ENCODE measurements at regions not wholly inside any gene's neighbourhood (a gene's known extent, or its start where the extent isn't known, plus 50 kb on each side); places are given as distances from the start of the nearest gene placed in this dataset.

DNA sequence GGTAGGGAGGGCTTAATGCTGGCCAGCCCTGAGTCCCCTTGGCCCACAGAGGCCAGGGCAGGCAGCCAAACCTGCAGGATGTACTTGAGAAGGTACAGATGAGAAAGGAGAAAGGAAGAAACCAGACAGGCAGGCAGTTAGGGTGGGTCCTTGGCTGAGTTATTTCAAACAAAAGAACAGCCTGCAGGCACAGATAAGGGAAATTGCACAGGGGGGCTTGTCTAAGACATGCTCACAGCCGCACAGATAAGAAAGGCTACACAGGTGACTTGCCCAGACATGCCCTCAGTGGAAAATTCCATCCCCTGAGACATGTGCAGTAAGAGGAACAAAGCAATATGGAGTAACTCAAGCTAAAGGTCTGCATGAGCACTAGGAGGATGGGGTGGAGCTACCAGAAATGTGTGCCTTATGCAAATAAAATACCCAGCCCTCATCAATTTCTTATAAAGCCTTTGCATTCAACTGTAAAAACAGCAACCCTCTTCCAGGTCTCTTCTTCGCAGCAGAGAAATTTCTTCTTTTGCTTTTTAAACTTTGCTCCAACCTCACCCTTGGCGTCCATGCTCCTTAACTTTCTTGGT, 158.2 kb upstream of the RGS6 start:
- CTCF ChIA-PET = no interaction called here
- H3K27ac ChIP-seq (ENCODE audit: low read depth in 1 of 2, low read length in 2 of 2) = no peak overlapping the region
- H3K4me3 Mint-ChIP-seq = no peak overlapping the region

DNA sequence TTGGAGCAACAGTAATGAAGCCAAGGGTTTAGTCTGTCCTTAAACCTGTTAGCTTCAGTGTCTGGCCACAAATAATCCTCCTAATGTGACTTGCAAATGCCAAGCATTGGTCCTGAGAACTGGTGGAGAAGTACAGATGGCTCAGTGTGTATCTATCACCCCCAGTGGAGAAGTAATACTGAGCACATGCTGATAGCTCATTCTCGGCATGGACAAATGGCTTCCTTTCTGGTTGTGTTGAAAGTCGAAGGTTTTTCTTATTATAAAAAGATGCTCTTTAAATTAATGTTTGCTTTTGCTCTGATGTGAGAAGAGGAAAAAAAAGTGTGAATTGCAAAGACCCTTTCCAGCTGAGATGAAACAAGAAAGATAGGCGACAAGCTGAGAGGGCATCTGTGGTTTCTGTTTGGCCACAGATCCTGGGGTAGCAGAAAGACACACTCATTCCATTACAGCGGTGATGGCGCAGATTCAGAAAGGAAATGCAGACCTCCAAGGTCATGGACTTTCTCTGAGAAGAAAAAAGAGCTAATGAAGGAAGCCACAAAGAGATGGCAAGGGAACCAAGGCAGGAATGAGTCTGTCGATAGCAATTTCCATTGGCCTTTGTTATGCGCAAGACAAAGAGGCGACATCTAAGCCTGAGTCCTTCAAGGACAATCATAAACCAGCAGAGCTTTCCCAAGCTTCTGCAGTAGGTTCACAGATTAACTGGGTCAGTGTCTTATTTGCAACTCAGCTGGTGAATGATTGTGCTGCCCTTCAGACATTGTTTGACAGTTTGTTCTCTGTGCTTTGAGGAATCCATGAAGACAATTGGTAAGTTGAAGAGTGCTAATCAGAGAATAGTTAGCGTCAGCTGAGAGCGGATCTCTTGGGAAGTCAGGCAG, 155.5 kb upstream of the RGS6 start:
- CTCF ChIA-PET = no interaction called here
- Mint-ChIP-seq H3K27me3 (peaks cover 43% of the 10 kb centered on the region), H3K4me1 (ENCODE audit: low read depth) (no peaks in the 10 kb centered on the region), H3K4me3 (no peak overlapping the region), H3K27ac (no peak overlapping the region), H3K9me3 (peaks cover 9% of the 10 kb centered on the region), H3K36me3 (ENCODE audit: low read depth) (no peaks in the 10 kb centered on the region)
- DNase-seq (no peak), ATAC-seq (ENCODE audit: poor library complexity) (no peak)
- Histone ChIP-seq H3K4me3 (ENCODE audit: low read length) (no peak overlapping the region), H3K36me3 (ENCODE audit: insufficient read depth, low read length) (no peaks in the 10 kb centered on the region), H3K4me1 (ENCODE audit: insufficient read depth, low read length) (no peaks in the 10 kb centered on the region), H3K9me3 (ENCODE audit: control insufficient read depth in 1 of 2, insufficient read depth in 1 of 2, low read length in 2 of 2) (peaks cover 12 to 13% of the 10 kb centered on the region in 2 experiments), H3K27ac (ENCODE audit: low read depth in 1 of 2, low read length in 2 of 2) (no peak overlapping the region), H3K27me3 (ENCODE audit: control insufficient read depth in 1 of 2, insufficient read depth in 2 of 2, low read length in 2 of 2) (peaks cover 2 to 7% of the 10 kb centered on the region in 2 experiments)
- intact Hi-C loops (cut with DNase I, micrococcal nuclease) = no loop called here
- POLR2A ChIA-PET = no interaction called here
- TF ChIP-seq, protein P1, sequence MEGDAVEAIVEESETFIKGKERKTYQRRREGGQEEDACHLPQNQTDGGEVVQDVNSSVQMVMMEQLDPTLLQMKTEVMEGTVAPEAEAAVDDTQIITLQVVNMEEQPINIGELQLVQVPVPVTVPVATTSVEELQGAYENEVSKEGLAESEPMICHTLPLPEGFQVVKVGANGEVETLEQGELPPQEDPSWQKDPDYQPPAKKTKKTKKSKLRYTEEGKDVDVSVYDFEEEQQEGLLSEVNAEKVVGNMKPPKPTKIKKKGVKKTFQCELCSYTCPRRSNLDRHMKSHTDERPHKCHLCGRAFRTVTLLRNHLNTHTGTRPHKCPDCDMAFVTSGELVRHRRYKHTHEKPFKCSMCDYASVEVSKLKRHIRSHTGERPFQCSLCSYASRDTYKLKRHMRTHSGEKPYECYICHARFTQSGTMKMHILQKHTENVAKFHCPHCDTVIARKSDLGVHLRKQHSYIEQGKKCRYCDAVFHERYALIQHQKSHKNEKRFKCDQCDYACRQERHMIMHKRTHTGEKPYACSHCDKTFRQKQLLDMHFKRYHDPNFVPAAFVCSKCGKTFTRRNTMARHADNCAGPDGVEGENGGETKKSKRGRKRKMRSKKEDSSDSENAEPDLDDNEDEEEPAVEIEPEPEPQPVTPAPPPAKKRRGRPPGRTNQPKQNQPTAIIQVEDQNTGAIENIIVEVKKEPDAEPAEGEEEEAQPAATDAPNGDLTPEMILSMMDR (IDR thresholded peaks at IDR 0.05) = no peak

More for the DNA sequence above, 158.2 kb upstream of the RGS6 start:
- Histone ChIP-seq H3K4me1 (ENCODE audit: insufficient read depth, low read length) (no peaks in the 10 kb centered on the region), H3K4me3 (ENCODE audit: low read length) (no peak overlapping the region), H3K27me3 (ENCODE audit: control insufficient read depth in 1 of 2, insufficient read depth in 2 of 2, low read length in 2 of 2) (peaks cover 2 to 7% of the 10 kb centered on the region in 2 experiments), H3K9me3 (ENCODE audit: control insufficient read depth in 1 of 2, insufficient read depth in 1 of 2, low read length in 2 of 2) (peaks cover 12 to 13% of the 10 kb centered on the region in 2 experiments), H3K36me3 (ENCODE audit: insufficient read depth, low read length) (no peaks in the 10 kb centered on the region)
- intact Hi-C loops (cut with DNase I, micrococcal nuclease) = no loop called here
- POLR2A ChIA-PET = no interaction called here
- peaks cover 40% of the 10 kb centered on the region for H3K27me3 Mint-ChIP-seq
- no peak for ATAC-seq (ENCODE audit: poor library complexity)
- no peaks in the 10 kb centered on the region for H3K36me3 Mint-ChIP-seq (ENCODE audit: low read depth)
- TF ChIP-seq, protein P1 (IDR thresholded peaks at IDR 0.05) = no peak
- no peaks in the 10 kb centered on the region for H3K4me1 Mint-ChIP-seq (ENCODE audit: low read depth)
- DNase-seq = no peak
- peaks cover 9% of the 10 kb centered on the region for H3K9me3 Mint-ChIP-seq
- H3K27ac Mint-ChIP-seq = no peak overlapping the region

DNA sequence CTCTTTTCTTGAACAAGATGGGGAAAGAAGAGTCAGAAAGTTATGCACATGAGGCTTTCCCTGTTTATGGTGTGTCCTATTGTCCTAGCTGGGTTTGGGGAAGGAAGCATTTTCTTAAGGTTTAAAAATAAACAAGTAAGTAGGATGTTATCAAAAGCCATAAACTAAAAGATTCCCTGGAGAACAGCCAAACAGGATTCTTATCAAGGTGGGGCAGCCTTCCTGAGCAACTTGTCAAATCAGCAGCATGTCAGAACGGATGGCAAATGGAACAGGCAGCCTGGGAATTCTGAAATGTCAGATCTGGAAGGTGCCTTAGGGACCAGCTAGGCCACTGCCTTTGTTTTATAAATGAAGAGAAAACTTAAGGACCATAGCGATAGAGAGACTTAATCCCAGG, 152.2 kb upstream of the RGS6 start:
- no peak overlapping the region for H3K4me3 Mint-ChIP-seq
- CTCF ChIA-PET = interaction anchor here (1.1 kb wide), 1 partner anchor 12 kb away, joined by 3 read pairs; no protein-coding TSS in a partner anchor

More for the DNA sequence above, 152.2 kb upstream of the RGS6 start:
- no peaks in the 10 kb centered on the region for H3K4me1 Mint-ChIP-seq (ENCODE audit: low read depth)
- Histone ChIP-seq H3K36me3 (ENCODE audit: insufficient read depth, low read length) (no peaks in the 10 kb centered on the region), H3K27ac (ENCODE audit: low read depth in 1 of 2, low read length in 2 of 2) (no peak overlapping the region), H3K9me3 (ENCODE audit: control insufficient read depth in 1 of 2, insufficient read depth in 1 of 2, low read length in 2 of 2) (no peaks in the 10 kb centered on the region), H3K27me3 (ENCODE audit: control insufficient read depth in 1 of 2, insufficient read depth in 2 of 2, low read length in 2 of 2) (peaks cover 2 to 7% of the 10 kb centered on the region in 2 experiments), H3K4me3 (ENCODE audit: low read length) (no peak overlapping the region), H3K4me1 (ENCODE audit: insufficient read depth, low read length) (no peaks in the 10 kb centered on the region)
- H3K27me3 Mint-ChIP-seq = peaks cover 28% of the 10 kb centered on the region
- no peak for DNase-seq
- H3K36me3 Mint-ChIP-seq (ENCODE audit: low read depth) = no peaks in the 10 kb centered on the region
- H3K9me3 Mint-ChIP-seq = no peaks in the 10 kb centered on the region
- TF ChIP-seq, protein P1 (IDR thresholded peaks at IDR 0.05) = no peak
- POLR2A ChIA-PET = no interaction called here
- H3K27ac Mint-ChIP-seq = no peak overlapping the region
- intact Hi-C loops (cut with DNase I, micrococcal nuclease) = no loop called here
- no peak for ATAC-seq (ENCODE audit: poor library complexity)
